ENCODE measurements at regions not wholly inside any gene's neighbourhood (a gene's known extent, or its start where the extent isn't known, plus 50 kb on each side); places are given as distances from the start of the nearest gene placed in this dataset.

DNA sequence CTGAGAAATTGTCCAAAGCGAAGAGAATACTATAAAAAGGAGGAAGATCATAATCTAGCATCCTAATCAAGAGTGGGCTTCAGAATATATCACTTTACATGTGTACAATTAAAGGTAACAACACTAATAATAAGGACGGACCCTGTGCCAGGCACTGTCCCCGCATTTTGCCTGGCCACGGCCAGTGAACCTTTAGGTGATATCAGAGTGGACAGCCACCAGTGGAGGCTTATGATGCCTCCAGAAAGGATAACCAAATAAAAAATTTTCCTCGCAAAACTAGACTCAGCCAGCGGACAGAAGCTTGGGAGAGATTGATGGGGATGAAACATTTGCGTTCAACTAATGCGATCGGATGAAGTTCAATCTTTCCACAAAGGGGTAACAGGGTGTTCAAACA, 436.4 kb downstream of the NPHP4 start:
- no peak for TF ChIP-seq TCF7L2 (IDR thresholded peaks at IDR 0.05; ENCODE audit: borderline replicate concordance, extremely low read depth, insufficient read depth, insufficient read length)
- TF ChIP-seq CTCF (IDR thresholded peaks at IDR 0.05 in 2 of 3, conservative IDR thresholded peaks at IDR 0.05 in 1 of 3; ENCODE audit: borderline replicate concordance in 1 of 3, insufficient read depth in 1 of 3, low read depth in 2 of 3, low read length in 2 of 3), result no peak
- TF ChIP-seq POLR2A (IDR thresholded peaks at IDR 0.05; ENCODE audit: borderline replicate concordance, extremely low read depth, insufficient read depth, insufficient read length), result no peak

Data from HCT116 (cell line).